Fibroblast of mammary gland (primary cell): ENCODE measurements at regions not wholly inside any gene's neighbourhood (a gene's known extent, or its start where the extent isn't known, plus 50 kb on each side); places are given as distances from the start of the nearest gene placed in this dataset.

ENCODE experiments used
- DNase-seq: peaks from one replicate; pipeline ENCODE4 v3.0.0-alpha.2; 2010; ENCODE audit warnings: low read depth
- H3K4me3 ChIP-seq: 2 replicates; pipeline ENCODE4 v1.5.1; 2011; ENCODE audit warnings: low read depth, mild to moderate bottlenecking, low read length, moderate library complexity; ENCODE audit not compliant: control insufficient read depth
- CTCF ChIP-seq: conservative IDR thresholded peaks from 2 replicates; pipeline ENCODE4 v1.5.1; 2011; ENCODE audit warnings: low read depth, low read length, inconsistent platforms; ENCODE audit not compliant: control insufficient read depth, insufficient read depth

DNA sequence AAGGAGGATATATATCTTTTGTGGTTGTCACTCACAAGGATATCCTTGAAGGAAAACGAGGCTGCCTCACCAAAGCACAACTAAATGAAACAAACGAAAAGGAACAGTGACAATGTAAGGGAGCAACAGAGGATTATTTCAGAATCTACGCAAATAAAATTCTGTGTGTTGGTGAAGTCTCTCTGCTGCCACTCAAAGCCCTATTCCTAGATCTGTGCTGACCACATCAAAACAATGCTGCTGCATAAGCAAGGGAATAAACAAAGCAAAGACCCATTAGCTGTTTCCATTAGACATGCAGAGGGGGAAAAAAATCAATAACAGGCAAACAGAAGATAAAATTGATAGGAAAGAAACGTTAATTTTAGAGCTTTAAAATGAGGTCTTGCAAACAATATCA, 204.4 kb downstream of the MZT1 start:
- no peak for TF ChIP-seq CTCF
- H3K4me3 ChIP-seq = no peak overlapping the region
- no peak for DNase-seq

- DNase-seq = no peak
- TF ChIP-seq CTCF = no peak
- no peak overlapping the region for H3K4me3 ChIP-seq
Observed at GRCh38 chr13:72521940-72522661, 205.3 kb downstream of the MZT1 start.

GRCh38 chr13:72514146-72514545, 213.3 kb downstream of the MZT1 start:
- TF ChIP-seq CTCF = no peak
- no peak overlapping the region for H3K4me3 ChIP-seq
- DNase-seq = peak; percentile 18

DNA sequence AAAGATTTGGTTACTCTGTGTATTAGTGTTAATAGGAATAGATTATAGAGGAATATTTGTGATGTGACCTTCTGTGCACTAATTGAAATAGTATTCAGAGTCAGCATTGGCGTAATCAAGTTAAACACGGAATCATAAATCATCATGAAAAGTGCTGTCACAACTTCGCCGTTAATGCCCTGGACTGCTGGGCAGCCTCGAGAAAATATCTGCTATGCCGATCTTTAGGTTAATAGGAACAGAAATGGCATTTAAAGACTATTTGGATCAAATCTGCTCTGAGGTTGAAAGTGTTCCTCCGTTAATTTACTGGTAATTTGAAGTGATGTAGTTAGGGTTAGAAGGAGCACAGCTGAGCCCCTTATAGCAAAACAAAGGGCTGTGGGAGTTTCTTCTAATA, 219.0 kb downstream of the MZT1 start:
- H3K4me3 ChIP-seq = no peak overlapping the region
- no peak for DNase-seq
- no peak for TF ChIP-seq CTCF

DNA sequence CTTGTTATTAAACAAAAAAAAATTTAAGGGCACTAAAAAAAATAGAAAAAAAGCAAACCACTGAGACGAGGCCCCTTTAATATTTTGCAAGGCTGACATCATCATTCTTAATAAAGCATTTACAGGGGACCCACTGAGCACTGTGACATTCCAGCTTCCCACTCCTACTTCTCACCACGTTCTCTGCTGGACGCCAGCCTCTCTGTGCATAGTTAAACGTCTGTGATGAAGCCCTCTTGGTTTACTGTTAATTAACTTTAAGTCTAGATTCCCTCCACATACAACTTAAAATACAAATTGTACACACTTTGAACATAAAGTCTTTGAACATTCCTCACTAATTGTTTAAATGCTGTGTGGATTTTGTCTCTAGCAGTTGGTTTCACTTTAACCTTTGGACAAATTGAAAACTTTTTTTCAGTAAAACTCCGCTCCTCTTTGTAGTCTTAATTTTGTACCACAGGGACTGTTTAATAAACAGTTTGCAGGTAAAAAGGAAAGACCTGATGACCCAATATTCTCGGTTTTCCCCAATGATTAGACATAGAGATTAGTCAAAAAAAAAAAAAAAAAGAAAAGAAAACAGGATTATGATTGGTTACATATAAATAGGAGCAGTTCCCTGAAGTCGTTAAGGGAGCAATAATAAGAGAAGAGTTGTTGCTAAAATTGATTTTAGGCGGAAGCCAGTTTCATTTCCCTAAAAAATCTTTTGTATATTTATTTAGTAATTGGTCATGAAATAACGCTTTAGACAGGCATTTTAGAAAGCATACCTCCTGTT, 219.8 kb downstream of the MZT1 start:
- DNase-seq = no peak
- no peak for TF ChIP-seq CTCF
- H3K4me3 ChIP-seq = no peak overlapping the region

- DNase-seq = no peak
- H3K4me3 ChIP-seq = no peak overlapping the region
- no peak for TF ChIP-seq CTCF
Observed at GRCh38 chr13:72506706-72507105, 220.7 kb downstream of the MZT1 start.
